ENCODE measurements at regions not wholly inside any gene's neighbourhood (a gene's known extent, or its start where the extent isn't known, plus 50 kb on each side); places are given as distances from the start of the nearest gene placed in this dataset.

DNA sequence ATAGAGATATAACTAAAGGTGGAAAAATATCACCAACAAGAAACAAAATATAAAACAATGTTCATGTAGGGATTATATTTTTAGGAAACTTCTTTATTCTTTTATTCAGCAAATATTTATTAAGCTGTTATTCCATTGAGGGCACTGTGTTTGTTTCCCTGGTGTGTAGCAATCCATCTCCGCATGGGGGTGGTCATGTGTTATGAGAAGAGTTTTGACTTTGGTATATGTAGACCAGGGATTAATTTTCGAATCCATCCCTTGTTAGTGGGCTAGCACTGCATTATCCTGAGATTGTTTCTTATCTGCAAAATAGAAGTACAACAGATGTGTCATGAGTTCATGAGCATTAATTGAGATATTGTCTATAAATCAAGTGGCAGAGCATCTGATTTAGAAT is 190.2 kb upstream of the LRRC7 start:
- TF ChIP-seq GATA2 (IDR thresholded peaks at IDR 0.05; ENCODE audit: low read depth, low read length), result no peak
- no peak for TF ChIP-seq GATA3 (IDR thresholded peaks at IDR 0.05; ENCODE audit: low read depth, low read length)
